A549 (cell line): ENCODE measurements at regions not wholly inside any gene's neighbourhood (a gene's known extent, or its start where the extent isn't known, plus 50 kb on each side); places are given as distances from the start of the nearest gene placed in this dataset.

Source experiments
- ATAC-seq, 2 experiments: fragments of 200-7000 bp in 1 of 2; fragments of >200 bp in 1 of 2; cut with Nextera tagmentation in 1 of 2; cut with Tn5 transposase in 1 of 2; 3 replicates each; pipeline versions ENCODE4 v1.8.0 to v1.9.1; 2018 to 2020; ENCODE audit warnings: mild to moderate bottlenecking in 1 of 2, moderate library complexity in 1 of 2
- CTCF ChIA-PET: fragments of 300-600 bp; sonication (Branson Sonifier 250); formaldehyde crosslinking; extraction: SDS; loops from one replicate; lab custom pipeline; 2021; ENCODE audit warnings: antibody characterized with exemption, inconsistent platforms; lab: Yijun Ruan, JAX
- POLR2A ChIA-PET: fragments of 350-600 bp; formaldehyde crosslinking; extraction: SDS; loops from one replicate; lab custom pipeline; 2021; ENCODE audit warnings: antibody characterized with exemption, inconsistent platforms; lab: Yijun Ruan, JAX
- DNase-seq, 2 experiments: peaks; one replicate each; pipeline versions ENCODE4 v3.0.0 to v3.0.0-alpha.2; 2011 to 2016; ENCODE audit warnings: low read depth in 1 of 2, low spot score in 1 of 2
- FAIRE-seq: peaks from 2 replicates; lab custom pipeline; 2011; peaks lifted over from hg19 to GRCh38; lab: Jason Lieb, UNC
- H3K27ac ChIP-seq, 2 experiments: fragments of >200 bp; sonication (Bioruptor Twin); formaldehyde crosslinking; 3 replicates each; pipeline ENCODE4 v1.5.1; 2016 to 2017
- H3K4me1 ChIP-seq: fragments of >200 bp; sonication (Bioruptor Twin); formaldehyde crosslinking; 3 replicates; pipeline ENCODE4 v1.6.1; 2016
- H3K4me2 ChIP-seq: fragments of >200 bp; sonication (Bioruptor Twin); formaldehyde crosslinking; 3 replicates; pipeline ENCODE4 v1.6.1; 2016
- H3K4me3 ChIP-seq: fragments of >200 bp; sonication (Bioruptor Twin); formaldehyde crosslinking; 3 replicates; pipeline ENCODE4 v1.5.1; 2016
- H3K9me3 ChIP-seq: fragments of >200 bp; sonication (Bioruptor Twin); formaldehyde crosslinking; 3 replicates; pipeline ENCODE4 v1.6.1; 2016
- ATOH8 ChIP-seq: fragments of 250-450 bp; sonication (Bioruptor Pico); IDR thresholded peaks from 2 replicates; pipeline ENCODE4 v1.5.0; 2020; ENCODE audit warnings: low read depth, mild to moderate bottlenecking, moderate library complexity
- CBX8 ChIP-seq: fragments of 200-600 bp; sonication (generic); IDR thresholded peaks from 2 replicates; pipeline ENCODE4 v1.6.1; 2016
- EHMT2 ChIP-seq: fragments of 200-600 bp; sonication (generic); IDR thresholded peaks from 2 replicates; pipeline ENCODE4 v1.6.1; 2016; ENCODE audit warnings: antibody characterized with exemption, low read depth, mild to moderate bottlenecking, moderate library complexity
- ELK1 ChIP-seq: fragments of 150-350 bp; IDR thresholded peaks from 2 replicates; pipeline ENCODE4 v1.6.1; 2014; ENCODE audit warnings: low read depth, mild to moderate bottlenecking, low read length
- HMGXB4 ChIP-seq: fragments of 250-450 bp; sonication (Bioruptor Pico); IDR thresholded peaks from 2 replicates; pipeline ENCODE4 v1.5.0; 2021; ENCODE audit warnings: mild to moderate bottlenecking, moderate library complexity, borderline replicate concordance
- HOXB5 ChIP-seq: fragments of 250-450 bp; sonication (Bioruptor Pico); IDR thresholded peaks from 2 replicates; pipeline ENCODE4 v1.5.0; 2020; ENCODE audit warnings: mild to moderate bottlenecking, moderate library complexity
- JUNB ChIP-seq: fragments of >200 bp; sonication (Bioruptor Twin); formaldehyde crosslinking; IDR thresholded peaks from 2 replicates; pipeline ENCODE4 v1.6.1; 2016
- KDM5A ChIP-seq: fragments of 200-600 bp; sonication (generic); IDR thresholded peaks from 2 replicates; pipeline ENCODE4 v1.6.1; 2016; ENCODE audit warnings: antibody characterized with exemption, mild to moderate bottlenecking
- MAFK ChIP-seq: fragments of 450-650 bp; IDR thresholded peaks from 2 replicates; pipeline ENCODE4 v1.6.1; 2014; ENCODE audit not compliant: partially characterized antibody
- MAZ ChIP-seq: fragments of 150-350 bp; IDR thresholded peaks from 2 replicates; pipeline ENCODE4 v1.6.1; 2014; ENCODE audit warnings: antibody characterized with exemption, low read depth, low read length, borderline replicate concordance
- NFE2L2 ChIP-seq: fragments of 150-350 bp; conservative IDR thresholded peaks from 2 replicates; pipeline ENCODE4 v1.6.1; 2014; ENCODE audit warnings: low read length
- RAD21 ChIP-seq, 2 experiments: fragments of >200 bp in 1 of 2; sonication (Bioruptor Twin) in 1 of 2; formaldehyde crosslinking in 1 of 2; IDR thresholded peaks in 1 of 2; conservative IDR thresholded peaks in 1 of 2; 2 replicates in 1 of 2; 3 replicates in 1 of 2; pipeline ENCODE4 v1.6.1; 2012 to 2018; ENCODE audit warnings: inconsistent platforms in 1 of 2
- RCOR1 ChIP-seq: fragments of 150-350 bp; IDR thresholded peaks from 2 replicates; pipeline ENCODE4 v1.6.1; 2014; ENCODE audit warnings: antibody characterized with exemption, low read length, low read depth
- RNF2 ChIP-seq: fragments of 200-600 bp; sonication (generic); IDR thresholded peaks from 2 replicates; pipeline ENCODE4 v1.6.1; 2016; ENCODE audit warnings: low read depth, mild to moderate bottlenecking, antibody characterized with exemption, moderate library complexity, borderline replicate concordance
- SREBF2 ChIP-seq: fragments of 450-650 bp; IDR thresholded peaks from 2 replicates; pipeline ENCODE4 v1.6.1; 2014; ENCODE audit warnings: mild to moderate bottlenecking, moderate library complexity
- USF2 ChIP-seq: fragments of 450-650 bp; IDR thresholded peaks from 2 replicates; pipeline ENCODE4 v1.6.1; 2014; ENCODE audit warnings: antibody characterized with exemption
- ZFP36 ChIP-seq: fragments of 450-650 bp; IDR thresholded peaks from 2 replicates; pipeline ENCODE4 v1.6.1; 2014; ENCODE audit warnings: borderline replicate concordance; ENCODE audit not compliant: partially characterized antibody
- ZNF302 ChIP-seq: fragments of 250-450 bp; sonication (Bioruptor Pico); IDR thresholded peaks from 2 replicates; pipeline ENCODE4 v1.9.0; 2021; ENCODE audit warnings: inconsistent platforms, mild to moderate bottlenecking, moderate library complexity
- WGBS: methylation state at CpG from one replicate; pipeline ENCODE4 v1.1.6; 2017; ENCODE audit errors: missing lambda C conversion rate; 5-methylcytosine and 5-hydroxymethylcytosine counted together
- TF ChIP-seq, protein P1 (sequence below): IDR thresholded peaks from 2 replicates; pipeline ENCODE4 v1.6.1; 2012

DNA sequence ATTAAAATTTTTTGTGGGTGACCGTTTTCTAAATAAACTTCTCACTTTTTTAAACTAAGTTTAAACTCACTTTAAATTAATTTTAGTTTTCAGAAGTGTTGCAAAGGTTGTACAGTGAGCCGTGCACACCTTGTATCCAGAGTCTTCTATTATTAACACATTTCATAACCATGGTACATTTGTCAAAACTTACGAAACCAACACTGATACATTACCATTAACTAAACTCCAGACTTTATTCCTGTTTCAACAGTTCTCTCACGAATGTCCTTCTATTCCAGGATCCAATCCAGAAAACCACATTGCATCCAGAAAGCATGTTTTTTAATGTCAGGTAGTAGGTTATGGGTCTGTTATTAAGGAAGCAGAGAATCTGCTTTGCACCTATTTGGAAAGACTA is 319.9 kb downstream of the CBLN4 start (continued):
- no peak for TF ChIP-seq CBX8
- TF ChIP-seq, protein P1, sequence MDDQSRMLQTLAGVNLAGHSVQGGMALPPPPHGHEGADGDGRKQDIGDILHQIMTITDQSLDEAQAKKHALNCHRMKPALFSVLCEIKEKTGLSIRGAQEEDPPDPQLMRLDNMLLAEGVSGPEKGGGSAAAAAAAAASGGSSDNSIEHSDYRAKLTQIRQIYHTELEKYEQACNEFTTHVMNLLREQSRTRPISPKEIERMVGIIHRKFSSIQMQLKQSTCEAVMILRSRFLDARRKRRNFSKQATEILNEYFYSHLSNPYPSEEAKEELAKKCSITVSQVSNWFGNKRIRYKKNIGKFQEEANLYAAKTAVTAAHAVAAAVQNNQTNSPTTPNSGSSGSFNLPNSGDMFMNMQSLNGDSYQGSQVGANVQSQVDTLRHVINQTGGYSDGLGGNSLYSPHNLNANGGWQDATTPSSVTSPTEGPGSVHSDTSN = no peak

DNA sequence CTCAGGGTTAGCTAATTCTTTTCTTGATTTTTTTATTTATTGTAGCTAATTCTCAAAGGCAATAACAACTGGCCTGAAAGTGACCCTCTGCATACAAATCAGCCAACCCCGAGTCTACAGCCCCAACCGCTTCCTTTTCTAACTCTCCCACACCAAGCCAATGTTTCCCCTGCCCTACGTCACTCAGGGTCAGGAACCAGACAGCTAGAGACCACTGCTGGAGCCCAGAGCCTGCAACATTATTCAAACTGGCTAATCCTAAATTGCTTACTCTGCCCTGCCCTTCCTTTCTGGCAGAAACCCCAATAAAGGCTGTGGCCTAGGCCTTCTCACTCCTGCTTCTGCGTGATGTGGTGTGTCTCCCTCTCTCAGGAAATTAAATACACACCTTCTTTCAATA is 320.7 kb downstream of the CBLN4 start:
- H3K4me3 ChIP-seq = no peak overlapping the region
- no peak for ATAC-seq
- no peak overlapping the region for H3K4me2 ChIP-seq
- ChIA-PET POLR2A (no interaction called here), CTCF (no interaction called here)
- H3K4me1 ChIP-seq = no peaks in the 10 kb centered on the region
- FAIRE-seq = no peak
- WGBS = 5% methylated on average over 4 of the region's 4 CpGs
- no peak for DNase-seq
- TF ChIP-seq KDM5A = no peak
- no peak for TF ChIP-seq HOXB5 (CRISPR knock-in tag)
- TF ChIP-seq EHMT2 = no peak
- TF ChIP-seq HMGXB4 (CRISPR knock-in tag) = no peak
- no peak for TF ChIP-seq RCOR1
- no peak for TF ChIP-seq MAZ
- TF ChIP-seq RNF2 = no peak
- no peak for TF ChIP-seq NFE2L2
- TF ChIP-seq ZNF302 (CRISPR knock-in tag) = no peak
- no peak for TF ChIP-seq MAFK
- TF ChIP-seq ELK1 = no peak
- TF ChIP-seq JUNB = no peak
- TF ChIP-seq ZFP36 = no peak
- no peaks in the 10 kb centered on the region for H3K9me3 ChIP-seq
- H3K27ac ChIP-seq = no peak overlapping the region

GRCh38 chr20:55678970-55679667 is 326.2 kb downstream of the CBLN4 start:
- POLR2A ChIA-PET = no interaction called here
- ATAC-seq = no peak
- WGBS = 0% methylated on average over 5 of the region's 5 CpGs

More at GRCh38 chr20:55678970-55679667, 326.2 kb downstream of the CBLN4 start:
- H3K9me3 ChIP-seq = no peaks in the 10 kb centered on the region
- DNase-seq (no peak), FAIRE-seq (no peak)
- H3K4me1 ChIP-seq = no peaks in the 10 kb centered on the region
- TF ChIP-seq SREBF2 (no peak), USF2 (no peak), MAFK (no peak), RAD21 (conservative IDR thresholded peaks at IDR 0.05 in 1 of 2, IDR thresholded peaks at IDR 0.05 in 1 of 2) (no peak), ATOH8 (CRISPR knock-in tag) (no peak), HMGXB4 (CRISPR knock-in tag) (no peak), JUNB (no peak)
- no peak overlapping the region for H3K4me2 ChIP-seq
- CTCF ChIA-PET = no interaction called here
- H3K27ac ChIP-seq = no peak overlapping the region
- no peak overlapping the region for H3K4me3 ChIP-seq
